Activated CD8-positive, alpha-beta memory T cell treated with anti-CD3 and anti-CD28 coated beads for 4 hours (primary cell): ENCODE measurements at regions not wholly inside any gene's neighbourhood (a gene's known extent, or its start where the extent isn't known, plus 50 kb on each side); places are given as distances from the start of the nearest gene placed in this dataset.

Source experiments
- DNase-seq, 2 donors: peaks; one replicate each; pipeline ENCODE4 v3.0.0-alpha.2; 2020; ENCODE audit warnings: low read depth in 2 of 2

GRCh38 chr11:26158251-26158650, 173.7 kb upstream of the ANO3 start:
- no peak for DNase-seq

GRCh38 chr11:26162291-26162690, 169.6 kb upstream of the ANO3 start:
- DNase-seq = no peak

DNA sequence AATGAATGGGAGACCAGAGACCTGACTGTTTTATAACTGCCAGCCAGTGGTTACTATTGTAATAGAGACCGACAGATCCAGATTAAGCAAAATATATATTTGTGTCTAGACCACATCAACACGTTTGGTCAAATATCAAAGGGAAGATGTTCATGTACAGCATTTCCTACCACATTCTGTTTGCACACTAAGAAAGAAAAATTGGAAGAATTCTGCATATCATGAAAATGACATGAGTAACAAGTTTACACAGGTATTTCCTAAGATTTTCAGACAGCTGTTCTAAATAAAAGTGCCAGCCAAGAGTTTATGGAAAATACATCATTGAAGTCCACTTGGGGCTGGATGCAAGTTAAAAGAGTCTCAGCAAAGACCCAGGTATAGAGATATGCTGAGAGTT, 145.5 kb upstream of the ANO3 start:
- no peak for DNase-seq

GRCh38 chr11:26187639-26188038, 144.3 kb upstream of the ANO3 start:
- DNase-seq = no peak

DNA sequence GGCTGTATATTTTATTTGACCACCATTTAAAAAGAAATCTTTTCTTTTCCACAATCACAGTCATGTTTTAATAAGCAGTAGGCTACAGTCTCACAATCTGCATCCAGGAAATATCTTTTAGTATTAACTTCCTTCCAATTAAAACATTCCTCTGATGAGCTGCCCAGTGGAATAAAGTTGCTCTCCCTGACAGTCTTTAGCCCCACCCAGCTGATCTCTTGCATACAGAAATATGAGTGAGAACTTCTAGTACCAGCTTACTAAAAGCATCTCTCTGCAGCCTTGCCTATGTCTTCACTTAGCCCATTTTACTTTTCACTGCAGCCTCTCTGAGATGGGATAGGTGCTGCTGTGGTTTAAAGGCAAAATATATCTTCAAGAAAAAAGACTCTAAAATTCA, 143.4 kb upstream of the ANO3 start:
- DNase-seq = no peak

DNA sequence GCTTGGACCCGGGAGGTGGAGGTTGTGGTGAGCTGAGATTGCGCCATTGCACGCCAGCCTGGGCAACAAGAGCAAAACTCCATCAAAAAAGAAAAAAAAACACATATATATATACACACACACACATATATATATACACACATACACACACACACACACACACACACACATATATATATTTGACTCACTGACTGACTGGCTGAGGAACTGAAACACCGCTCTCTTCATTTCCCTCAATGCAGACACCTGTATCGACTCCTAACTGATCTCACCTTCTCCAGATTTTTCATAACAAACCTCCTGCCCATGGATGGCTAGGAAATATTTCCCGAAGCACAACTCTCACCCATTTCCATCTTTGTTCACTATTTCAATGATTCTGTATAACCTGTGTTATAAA, 140.7 kb upstream of the ANO3 start:
- no peak for DNase-seq

- no peak for DNase-seq
Measured at GRCh38 chr11:26193694-26194365, 138.1 kb upstream of the ANO3 start.

DNA sequence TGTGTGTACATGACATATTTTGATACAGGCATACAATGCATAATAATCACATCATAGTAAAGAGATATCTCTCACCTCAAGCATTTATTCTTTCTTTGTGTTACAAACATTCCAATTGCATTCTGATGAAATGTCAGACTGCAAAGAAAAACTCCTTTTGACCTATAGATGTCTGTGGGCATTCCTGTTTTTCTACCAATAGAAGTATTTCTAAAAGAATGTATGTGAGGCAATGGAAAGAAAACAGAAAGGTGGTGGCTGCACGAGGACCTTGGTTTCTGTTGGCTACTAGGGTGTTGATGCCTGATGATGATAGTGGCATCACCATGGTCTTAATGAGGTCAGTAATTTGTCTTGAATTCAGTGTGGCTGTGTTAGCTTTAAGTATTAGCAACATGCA, 137.0 kb upstream of the ANO3 start:
- no peak for DNase-seq

GRCh38 chr11:26198532-26199096, 133.3 kb upstream of the ANO3 start:
- DNase-seq = no peak

- no peak for DNase-seq
Measured at GRCh38 chr11:26199331-26200095, 132.4 kb upstream of the ANO3 start.

DNA sequence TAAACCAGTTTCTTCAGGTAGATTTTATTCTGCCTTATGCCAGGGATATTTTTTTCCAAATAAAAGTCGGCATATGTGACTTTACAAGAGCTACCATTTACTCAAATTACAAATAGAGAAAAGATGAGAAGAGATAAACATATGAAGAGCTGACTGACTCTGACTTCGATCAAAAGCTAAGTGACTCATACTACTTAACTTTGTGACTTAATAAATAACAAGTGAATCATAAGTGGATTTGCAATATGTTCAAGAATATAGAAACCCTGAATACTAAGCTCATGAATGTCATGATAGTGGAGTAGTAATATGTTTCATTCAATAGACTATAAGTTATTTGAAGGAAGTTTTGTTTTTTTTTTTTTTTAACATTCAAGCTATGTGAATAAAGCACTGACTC, 130.5 kb upstream of the ANO3 start:
- no peak for DNase-seq

- DNase-seq = no peak
Measured at GRCh38 chr11:26202754-26203153, 129.2 kb upstream of the ANO3 start.

GRCh38 chr11:26204101-26204500, 127.8 kb upstream of the ANO3 start:
- DNase-seq = no peak

- DNase-seq = no peak
Measured at GRCh38 chr11:26204839-26205238, 127.1 kb upstream of the ANO3 start.

DNA sequence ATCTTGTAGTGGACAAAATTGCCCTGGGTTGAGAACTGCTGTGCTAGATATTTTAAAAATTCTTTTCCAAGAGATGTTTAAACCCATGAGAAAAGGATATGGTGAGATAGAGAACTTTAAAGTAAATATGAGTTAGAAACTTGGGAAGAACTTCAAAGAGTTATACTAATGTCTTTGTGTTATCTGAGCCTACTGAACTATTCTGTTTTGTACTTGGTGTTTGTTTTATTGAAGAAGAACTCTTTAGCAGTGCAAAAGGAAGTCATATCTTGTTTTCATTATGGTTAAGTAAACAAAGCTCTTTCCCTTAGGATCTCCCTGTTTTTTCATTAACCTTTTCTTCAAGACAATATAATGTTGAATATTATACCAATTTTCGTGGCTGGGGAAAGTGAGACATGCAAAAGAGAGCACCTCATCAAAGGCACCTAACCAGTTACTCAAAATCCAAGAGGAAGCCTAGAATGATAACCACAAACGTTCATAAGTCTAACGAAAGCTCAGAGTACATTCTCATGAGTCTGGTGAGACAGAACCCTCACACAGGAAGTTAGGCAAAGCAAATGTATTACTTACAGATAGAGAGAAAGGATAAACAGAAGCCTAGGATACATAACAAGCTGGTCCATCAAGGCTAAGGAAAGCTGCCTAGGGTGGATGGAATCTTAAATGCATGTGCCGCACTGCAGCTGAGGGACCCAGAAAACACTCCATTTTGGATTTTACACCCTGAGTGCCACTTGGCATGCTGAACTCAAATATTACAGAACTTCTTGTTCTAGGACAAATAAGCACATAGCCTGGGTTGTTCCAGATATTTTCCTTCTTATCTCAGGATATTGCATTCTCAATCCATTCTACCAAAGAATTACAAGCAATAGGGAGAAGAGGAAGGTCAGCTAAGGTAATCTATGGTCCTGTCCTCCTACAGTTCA, 112.5 kb upstream of the ANO3 start:
- no peak for DNase-seq

DNA sequence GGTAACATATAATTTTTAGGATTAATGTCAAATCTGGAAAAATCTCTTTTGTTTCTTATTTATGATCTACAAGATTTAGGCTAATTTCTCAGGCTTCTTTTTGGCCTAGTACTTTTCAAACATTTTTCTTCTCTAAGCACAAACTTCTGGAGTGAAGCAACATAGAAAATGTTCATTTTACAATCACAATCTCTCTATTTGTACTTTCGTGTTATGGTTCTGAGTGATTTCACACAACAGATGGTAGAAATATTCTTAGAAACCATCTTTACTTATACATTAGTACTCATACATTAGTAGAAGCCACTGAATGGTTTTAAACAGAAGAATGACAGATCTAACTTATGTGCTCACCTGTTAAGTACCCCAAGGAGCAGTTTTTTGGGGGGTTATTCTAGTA, 106.3 kb upstream of the ANO3 start:
- DNase-seq = no peak

DNA sequence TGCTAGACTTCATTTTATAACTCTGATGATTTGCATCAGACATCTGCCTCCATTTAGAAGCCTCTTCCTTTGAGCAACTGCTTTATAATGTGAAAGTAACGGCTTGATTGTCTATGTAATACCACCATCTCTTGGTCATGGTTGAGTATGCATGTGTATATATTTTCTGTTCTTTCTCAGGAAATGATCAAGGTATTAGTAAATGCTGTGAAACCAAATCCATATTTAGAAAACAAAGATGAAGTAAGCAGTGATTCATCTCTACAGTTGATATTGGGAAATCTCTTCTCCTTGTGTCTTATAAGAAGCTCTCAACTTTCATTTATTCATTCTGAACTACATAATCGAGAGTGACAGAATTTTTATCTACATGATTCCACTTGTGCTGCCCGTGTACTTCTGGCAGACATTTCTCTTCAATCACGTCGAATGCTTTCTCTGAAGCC, 104.6 kb upstream of the ANO3 start:
- no peak for DNase-seq

DNA sequence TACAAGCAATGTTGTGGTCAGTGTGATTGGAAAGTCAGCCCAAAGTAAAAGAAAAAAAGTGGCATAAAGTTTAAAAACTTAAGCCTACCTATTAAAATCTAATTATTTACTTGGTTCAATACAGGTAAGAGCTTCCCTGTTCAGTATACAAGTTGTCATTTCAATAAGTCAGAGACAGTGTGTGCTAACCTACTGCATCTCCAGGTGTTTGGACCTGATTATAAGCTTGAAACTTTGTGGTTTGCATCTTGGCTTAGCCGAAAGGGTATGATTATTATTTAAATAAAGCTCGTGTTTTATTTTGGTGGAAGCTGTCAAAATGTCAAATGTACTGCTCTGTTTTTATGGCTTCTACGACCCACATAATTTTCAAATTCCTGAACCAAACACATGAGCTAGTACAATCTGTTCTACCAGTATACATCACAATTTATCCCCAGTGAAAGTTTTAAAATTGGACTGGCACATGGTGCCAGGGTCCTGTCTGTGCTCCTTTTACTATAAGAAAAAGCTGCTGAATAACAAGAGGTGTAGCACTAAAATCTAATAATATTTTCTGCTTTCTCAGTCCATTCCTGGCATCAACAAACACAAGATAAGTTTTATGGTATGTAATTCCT, 103.9 kb upstream of the ANO3 start:
- DNase-seq = no peak

GRCh38 chr11:26228778-26229177, 103.2 kb upstream of the ANO3 start:
- no peak for DNase-seq

DNA sequence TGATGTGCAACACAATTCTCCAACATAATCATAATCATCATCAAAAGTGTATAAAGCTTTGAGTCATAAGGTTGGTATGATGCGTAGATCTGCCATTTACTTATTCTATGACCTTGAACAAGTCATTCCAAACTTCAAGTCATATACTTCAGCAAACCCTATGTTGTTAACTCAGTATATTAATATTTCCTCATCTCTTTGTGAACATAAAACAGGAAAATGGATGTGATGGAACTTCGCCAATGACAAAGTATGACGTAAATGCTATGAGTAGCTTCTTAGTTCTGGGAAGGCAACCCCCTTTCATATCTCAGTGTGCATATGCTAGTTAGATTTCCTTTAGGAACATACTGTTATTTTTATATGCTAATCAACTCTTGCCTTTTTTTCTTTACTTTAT, 102.7 kb upstream of the ANO3 start:
- no peak for DNase-seq

- no peak for DNase-seq
Measured at GRCh38 chr11:26229981-26230380, 101.9 kb upstream of the ANO3 start.

- no peak for DNase-seq
Measured at GRCh38 chr11:26231252-26231661, 100.7 kb upstream of the ANO3 start.
